CD14-positive monocyte (primary cell): ENCODE measurements at regions not wholly inside any gene's neighbourhood (a gene's known extent, or its start where the extent isn't known, plus 50 kb on each side); places are given as distances from the start of the nearest gene placed in this dataset.

Experiments used
- DNase-seq, 3 donors: peaks; one replicate each; pipeline ENCODE4 v3.0.0-alpha.2; 2011 to 2022
- H2AFZ ChIP-seq: 2 replicates; pipeline ENCODE4 v1.6.0; 2012; ENCODE audit warnings: mild to moderate bottlenecking, low read depth, low read length, inconsistent platforms; ENCODE audit not compliant: insufficient read depth, poor library complexity, severe bottlenecking
- H3K27ac ChIP-seq, 2 donors: 1 replicate in 1 of 2; 2 replicates in 1 of 2; pipeline ENCODE4 v1.5.1; 2012 to 2013; ENCODE audit warnings: low read length in 2 of 2, control low read depth in 1 of 2, inconsistent platforms in 1 of 2, low read depth in 1 of 2, mild to moderate bottlenecking in 1 of 2
- H3K27me3 ChIP-seq, 2 donors: one replicate each; pipeline versions ENCODE4 v1.6.0 to v1.6.1; 2011 to 2013; ENCODE audit warnings: low read length in 2 of 2; ENCODE audit not compliant: control insufficient read depth in 2 of 2, insufficient read depth in 2 of 2
- H3K36me3 ChIP-seq, 2 donors: replicated peaks in 1 of 2; 1 replicate in 1 of 2; 2 replicates in 1 of 2; pipeline versions ENCODE4 v1.5.1 to v1.6.1; 2012 to 2013; ENCODE audit warnings: low read length in 2 of 2, control low read depth in 1 of 2, inconsistent platforms in 1 of 2, mild to moderate bottlenecking in 1 of 2; ENCODE audit not compliant: insufficient read depth in 2 of 2, control insufficient read depth in 1 of 2
- H3K4me1 ChIP-seq, 2 donors: 1 replicate in 1 of 2; 2 replicates in 1 of 2; pipeline versions ENCODE4 v1.5.1 to v1.6.1; 2012 to 2013; ENCODE audit warnings: low read length in 2 of 2, control low read depth in 1 of 2, inconsistent platforms in 1 of 2, mild to moderate bottlenecking in 1 of 2, moderate library complexity in 1 of 2; ENCODE audit not compliant: insufficient read depth in 2 of 2, control insufficient read depth in 1 of 2
- H3K4me2 ChIP-seq: replicated peaks from 2 replicates; pipeline ENCODE3; 2012; ENCODE audit warnings: low read length, moderate library complexity, mild to moderate bottlenecking; ENCODE audit not compliant: poor library complexity, severe bottlenecking; ENCODE audit errors: extremely low read depth
- H3K4me3 ChIP-seq, 3 experiments: fragments of 200-600 bp in 1 of 3; sonication (generic) in 1 of 3; replicated peaks in 1 of 3; 1 replicate in 2 of 3; 2 replicates in 1 of 3; pipeline ENCODE4 v1.5.1; 2011 to 2013; ENCODE audit warnings: low read length in 3 of 3, mild to moderate bottlenecking in 3 of 3, control low read depth in 2 of 3, low read depth in 2 of 3, inconsistent platforms in 1 of 3, moderate library complexity in 1 of 3
- H3K79me2 ChIP-seq: 2 replicates; pipeline ENCODE4 v1.6.0; 2012; ENCODE audit warnings: mild to moderate bottlenecking, control low read depth, inconsistent platforms, low read length, moderate library complexity; ENCODE audit not compliant: insufficient read depth
- H3K9ac ChIP-seq: 2 replicates; pipeline ENCODE4 v1.6.0; 2017; ENCODE audit warnings: low read length, mild to moderate bottlenecking; ENCODE audit not compliant: insufficient read depth, poor library complexity, severe bottlenecking
- H3K9me3 ChIP-seq, 2 donors: replicated peaks in 1 of 2; 1 replicate in 1 of 2; 2 replicates in 1 of 2; pipeline versions ENCODE4 v1.5.1 to v1.6.1; 2012 to 2013; ENCODE audit warnings: low read length in 2 of 2, control low read depth in 1 of 2; ENCODE audit not compliant: control insufficient read depth in 1 of 2, insufficient read depth in 1 of 2
- H4K20me1 ChIP-seq: 2 replicates; pipeline ENCODE4 v1.6.0; 2012; ENCODE audit warnings: mild to moderate bottlenecking, low read length, control low read depth, moderate library complexity; ENCODE audit not compliant: insufficient read depth
- H3K27ac Mint-ChIP-seq, 7 donors: one replicate each; pipeline ENCODE4 v1.8.0; 2020; ENCODE audit warnings: mild to moderate bottlenecking in 7 of 7, mixed read lengths in 7 of 7, moderate library complexity in 6 of 7, inconsistent platforms in 2 of 7
- H3K27me3 Mint-ChIP-seq, 3 donors: one replicate each; pipeline ENCODE4 v1.8.0; 2021 to 2022; ENCODE audit warnings: low read depth in 3 of 3, mild to moderate bottlenecking in 3 of 3, mixed read lengths in 3 of 3, moderate library complexity in 3 of 3, inconsistent platforms in 1 of 3
- H3K36me3 Mint-ChIP-seq, 2 donors: one replicate each; pipeline ENCODE4 v1.8.0; 2020; ENCODE audit warnings: mixed read lengths in 2 of 2, inconsistent platforms in 1 of 2, mild to moderate bottlenecking in 1 of 2
- H3K4me1 Mint-ChIP-seq: one replicate; pipeline ENCODE4 v1.8.0; 2020; ENCODE audit warnings: mild to moderate bottlenecking, mixed read lengths
- H3K4me3 Mint-ChIP-seq, 2 donors: one replicate each; pipeline ENCODE4 v1.8.0; 2020; ENCODE audit warnings: mild to moderate bottlenecking in 2 of 2, mixed read lengths in 2 of 2, moderate library complexity in 1 of 2
- H3K9me3 Mint-ChIP-seq, 7 donors: one replicate each; pipeline ENCODE4 v1.8.0; 2020 to 2022; ENCODE audit warnings: mixed read lengths in 7 of 7, mild to moderate bottlenecking in 6 of 7, moderate library complexity in 6 of 7, inconsistent platforms in 2 of 7
- WGBS: methylation state at CpG from one replicate; pipeline ENCODE4 v1.1.5; 2013; ENCODE audit warnings: missing lambda C conversion rate; ENCODE audit not compliant: insufficient coverage; 5-methylcytosine and 5-hydroxymethylcytosine counted together
- intact Hi-C, 2 donors: fragments of 100-400 bp; cut with micrococcal nuclease; formaldehyde crosslinking; loops; one replicate each; pipeline versions ENCODE4 v1.15.0 to v1.15.1; 2023
- TF ChIP-seq, protein P1 (sequence below): fragments of 200-600 bp; IDR thresholded peaks from one replicate; pipeline ENCODE4 v1.8.0; 2022; ENCODE audit warnings: antibody characterized with exemption, mild to moderate bottlenecking

DNA sequence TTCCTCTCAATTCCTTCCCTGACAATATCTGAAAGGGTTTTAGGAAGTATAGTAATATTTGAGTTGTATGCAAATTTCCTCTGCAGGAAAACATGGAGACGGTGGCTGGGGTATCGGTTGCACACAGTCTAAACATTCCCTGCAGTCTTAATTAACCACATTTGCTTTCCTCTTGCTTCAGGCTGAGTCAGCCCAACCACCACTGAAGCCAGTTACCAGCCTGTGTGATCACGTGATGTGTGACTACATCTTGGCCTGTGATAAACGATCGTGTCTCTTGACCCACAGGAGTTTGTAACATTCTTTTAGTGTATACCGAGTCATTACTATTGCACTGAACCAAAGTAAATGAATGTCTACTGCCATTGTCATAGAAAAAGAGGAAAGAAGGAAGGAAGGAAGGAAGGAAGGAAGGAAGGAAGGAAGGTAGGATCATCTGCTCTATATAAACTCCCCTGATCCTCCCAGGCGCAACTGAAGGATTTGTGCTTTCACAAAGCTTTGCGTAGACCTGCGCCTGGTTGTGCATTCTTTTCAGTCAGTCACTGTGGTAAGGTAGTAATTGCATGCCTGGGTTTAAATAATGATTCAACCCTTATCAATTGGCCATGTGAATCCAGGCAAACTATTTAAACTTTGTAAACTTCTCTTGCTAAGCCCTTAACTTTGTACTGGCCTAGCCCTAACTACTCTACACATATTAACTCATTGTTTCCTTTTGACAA, 280.6 kb upstream of the SALL1 start:
- peaks cover 0 to 12% (median 4%) of the 10 kb centered on the region in 7 donors for H3K9me3 Mint-ChIP-seq
- H3K9me3 ChIP-seq = no peaks in the 10 kb centered on the region
- no peak overlapping the region for H3K4me2 ChIP-seq
- H3K27ac Mint-ChIP-seq = no peak overlapping the region
- H3K4me1 Mint-ChIP-seq = no peaks in the 10 kb centered on the region
- no peaks in the 10 kb centered on the region for H3K36me3 Mint-ChIP-seq
- WGBS = 40% methylated on average over 1 of the region's 9 CpGs
- no peaks in the 10 kb centered on the region for H3K79me2 ChIP-seq
- H3K36me3 ChIP-seq = no peaks in the 10 kb centered on the region
- H3K27me3 ChIP-seq = no peaks in the 10 kb centered on the region
- H3K27ac ChIP-seq = no peak overlapping the region
- H3K4me3 Mint-ChIP-seq = no peak overlapping the region
- H3K4me1 ChIP-seq = no peaks in the 10 kb centered on the region
- H4K20me1 ChIP-seq = no peaks in the 10 kb centered on the region
- H3K4me3 ChIP-seq = no peak overlapping the region
- no peak overlapping the region for H3K9ac ChIP-seq
- intact Hi-C loops = no loop called here
- peaks cover 0 to 1% (median 0%) of the 10 kb centered on the region in 3 donors for H3K27me3 Mint-ChIP-seq
- no peak overlapping the region for H2AFZ ChIP-seq
- TF ChIP-seq, protein P1, sequence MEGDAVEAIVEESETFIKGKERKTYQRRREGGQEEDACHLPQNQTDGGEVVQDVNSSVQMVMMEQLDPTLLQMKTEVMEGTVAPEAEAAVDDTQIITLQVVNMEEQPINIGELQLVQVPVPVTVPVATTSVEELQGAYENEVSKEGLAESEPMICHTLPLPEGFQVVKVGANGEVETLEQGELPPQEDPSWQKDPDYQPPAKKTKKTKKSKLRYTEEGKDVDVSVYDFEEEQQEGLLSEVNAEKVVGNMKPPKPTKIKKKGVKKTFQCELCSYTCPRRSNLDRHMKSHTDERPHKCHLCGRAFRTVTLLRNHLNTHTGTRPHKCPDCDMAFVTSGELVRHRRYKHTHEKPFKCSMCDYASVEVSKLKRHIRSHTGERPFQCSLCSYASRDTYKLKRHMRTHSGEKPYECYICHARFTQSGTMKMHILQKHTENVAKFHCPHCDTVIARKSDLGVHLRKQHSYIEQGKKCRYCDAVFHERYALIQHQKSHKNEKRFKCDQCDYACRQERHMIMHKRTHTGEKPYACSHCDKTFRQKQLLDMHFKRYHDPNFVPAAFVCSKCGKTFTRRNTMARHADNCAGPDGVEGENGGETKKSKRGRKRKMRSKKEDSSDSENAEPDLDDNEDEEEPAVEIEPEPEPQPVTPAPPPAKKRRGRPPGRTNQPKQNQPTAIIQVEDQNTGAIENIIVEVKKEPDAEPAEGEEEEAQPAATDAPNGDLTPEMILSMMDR = no peak
- no peak for DNase-seq

DNA sequence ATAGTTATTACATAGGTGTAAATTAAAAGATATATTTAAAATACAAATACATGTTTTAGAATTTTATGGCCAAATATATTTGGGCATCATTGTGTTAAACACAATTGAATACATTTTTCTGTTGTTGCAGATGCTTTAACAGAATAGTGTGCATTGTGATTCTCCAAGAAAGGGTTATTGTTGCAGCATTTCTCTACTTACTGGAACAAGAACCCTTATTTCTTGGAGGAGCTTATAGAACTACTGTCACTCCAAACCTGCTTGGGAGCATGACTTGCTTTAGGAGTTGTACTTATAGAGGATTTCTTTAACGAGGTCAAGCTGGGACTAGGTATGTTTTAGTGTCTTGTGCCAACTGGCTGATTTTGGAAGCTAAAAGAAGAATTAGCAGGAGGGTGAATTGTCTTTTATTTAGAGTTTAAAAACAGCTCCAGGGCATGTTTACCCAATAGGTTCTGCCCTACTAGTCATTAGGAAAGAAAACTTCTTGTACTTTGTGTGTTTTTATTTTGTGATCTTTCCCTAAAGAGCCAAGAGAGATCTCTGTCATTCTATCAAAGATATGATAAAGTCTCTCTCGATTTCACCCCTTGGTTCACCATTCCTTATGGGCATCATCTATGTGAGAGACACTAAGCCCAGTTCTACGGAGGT, 279.8 kb upstream of the SALL1 start:
- Histone ChIP-seq H3K4me3 (no peak overlapping the region), H3K9me3 (no peaks in the 10 kb centered on the region), H4K20me1 (no peaks in the 10 kb centered on the region), H3K4me1 (no peaks in the 10 kb centered on the region), H3K79me2 (no peaks in the 10 kb centered on the region), H3K27me3 (no peaks in the 10 kb centered on the region), H3K4me2 (no peak overlapping the region), H3K9ac (no peak overlapping the region), H3K36me3 (no peaks in the 10 kb centered on the region), H2AFZ (no peak overlapping the region), H3K27ac (no peak overlapping the region)
- TF ChIP-seq, protein P1 = no peak
- H3K4me1 Mint-ChIP-seq = no peaks in the 10 kb centered on the region
- peaks cover 0 to 1% (median 0%) of the 10 kb centered on the region in 3 donors for H3K27me3 Mint-ChIP-seq
- H3K36me3 Mint-ChIP-seq = no peaks in the 10 kb centered on the region
- no peak overlapping the region for H3K27ac Mint-ChIP-seq
- H3K4me3 Mint-ChIP-seq = no peak overlapping the region
- no peak for DNase-seq
- WGBS = 75% methylated on average over 1 of the region's 3 CpGs
- H3K9me3 Mint-ChIP-seq = peaks cover 0 to 11% (median 4%) of the 10 kb centered on the region in 7 donors
- intact Hi-C loops = no loop called here
